ENCODE measurements at regions not wholly inside any gene's neighbourhood (a gene's known extent, or its start where the extent isn't known, plus 50 kb on each side); places are given as distances from the start of the nearest gene placed in this dataset.

DNA sequence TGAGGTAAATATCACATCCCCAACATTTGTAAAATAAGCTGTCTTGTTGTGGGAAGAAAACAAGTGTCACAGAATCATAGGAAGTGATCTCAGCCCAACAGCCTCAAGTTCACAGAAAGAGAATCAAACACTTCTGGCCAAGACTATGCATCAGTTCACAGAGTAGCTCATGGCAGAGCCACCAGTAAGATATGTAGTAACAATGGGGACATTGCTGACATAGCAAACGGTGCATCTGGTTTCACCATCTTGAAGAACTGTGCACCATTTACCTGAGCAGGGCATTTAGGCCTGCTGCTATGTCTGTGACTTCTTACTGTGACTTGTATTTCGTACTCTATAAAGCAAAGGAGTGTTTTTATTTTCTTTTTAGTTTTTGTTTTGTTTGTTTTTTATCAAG, 585.3 kb upstream of the FAT3 start:
- no peaks in the 10 kb centered on the region for H3K27me3 ChIP-seq (ENCODE audit: insufficient read depth, low read depth, severe bottlenecking)
- TF ChIP-seq, protein P1, sequence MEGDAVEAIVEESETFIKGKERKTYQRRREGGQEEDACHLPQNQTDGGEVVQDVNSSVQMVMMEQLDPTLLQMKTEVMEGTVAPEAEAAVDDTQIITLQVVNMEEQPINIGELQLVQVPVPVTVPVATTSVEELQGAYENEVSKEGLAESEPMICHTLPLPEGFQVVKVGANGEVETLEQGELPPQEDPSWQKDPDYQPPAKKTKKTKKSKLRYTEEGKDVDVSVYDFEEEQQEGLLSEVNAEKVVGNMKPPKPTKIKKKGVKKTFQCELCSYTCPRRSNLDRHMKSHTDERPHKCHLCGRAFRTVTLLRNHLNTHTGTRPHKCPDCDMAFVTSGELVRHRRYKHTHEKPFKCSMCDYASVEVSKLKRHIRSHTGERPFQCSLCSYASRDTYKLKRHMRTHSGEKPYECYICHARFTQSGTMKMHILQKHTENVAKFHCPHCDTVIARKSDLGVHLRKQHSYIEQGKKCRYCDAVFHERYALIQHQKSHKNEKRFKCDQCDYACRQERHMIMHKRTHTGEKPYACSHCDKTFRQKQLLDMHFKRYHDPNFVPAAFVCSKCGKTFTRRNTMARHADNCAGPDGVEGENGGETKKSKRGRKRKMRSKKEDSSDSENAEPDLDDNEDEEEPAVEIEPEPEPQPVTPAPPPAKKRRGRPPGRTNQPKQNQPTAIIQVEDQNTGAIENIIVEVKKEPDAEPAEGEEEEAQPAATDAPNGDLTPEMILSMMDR (IDR thresholded peaks at IDR 0.05; ENCODE audit: low read depth, low read length), result no peak
- H3K27ac ChIP-seq, result no peak overlapping the region
- H3K4me3 ChIP-seq (ENCODE audit: low read depth, low read length), result no peak overlapping the region
- no peak for DNase-seq
- H3K36me3 ChIP-seq, result no peaks in the 10 kb centered on the region
- H3K9me3 ChIP-seq (ENCODE audit: severe bottlenecking), result no peaks in the 10 kb centered on the region

GRCh38 chr11:91630916-91631673, 593.5 kb upstream of the FAT3 start:
- H3K36me3 ChIP-seq, result no peaks in the 10 kb centered on the region

GRCh38 chr11:91625495-91625894, 599.1 kb upstream of the FAT3 start:
- Histone ChIP-seq H3K27me3 (ENCODE audit: insufficient read depth, low read depth, severe bottlenecking) (no peaks in the 10 kb centered on the region), H3K4me3 (ENCODE audit: low read depth, low read length) (no peak overlapping the region), H3K36me3 (no peaks in the 10 kb centered on the region), H3K9me3 (ENCODE audit: severe bottlenecking) (no peaks in the 10 kb centered on the region), H3K27ac (no peak overlapping the region)
- DNase-seq, result no peak
- TF ChIP-seq, protein P1 (IDR thresholded peaks at IDR 0.05; ENCODE audit: low read depth, low read length), result no peak

More at GRCh38 chr11:91630916-91631673, 593.5 kb upstream of the FAT3 start:
- H3K27ac ChIP-seq, result no peak overlapping the region
- DNase-seq, result no peak
- H3K9me3 ChIP-seq (ENCODE audit: severe bottlenecking), result no peaks in the 10 kb centered on the region
- TF ChIP-seq, protein P1 (IDR thresholded peaks at IDR 0.05; ENCODE audit: low read depth, low read length), result no peak
- no peak overlapping the region for H3K4me3 ChIP-seq (ENCODE audit: low read depth, low read length)
- no peaks in the 10 kb centered on the region for H3K27me3 ChIP-seq (ENCODE audit: insufficient read depth, low read depth, severe bottlenecking)

DNA sequence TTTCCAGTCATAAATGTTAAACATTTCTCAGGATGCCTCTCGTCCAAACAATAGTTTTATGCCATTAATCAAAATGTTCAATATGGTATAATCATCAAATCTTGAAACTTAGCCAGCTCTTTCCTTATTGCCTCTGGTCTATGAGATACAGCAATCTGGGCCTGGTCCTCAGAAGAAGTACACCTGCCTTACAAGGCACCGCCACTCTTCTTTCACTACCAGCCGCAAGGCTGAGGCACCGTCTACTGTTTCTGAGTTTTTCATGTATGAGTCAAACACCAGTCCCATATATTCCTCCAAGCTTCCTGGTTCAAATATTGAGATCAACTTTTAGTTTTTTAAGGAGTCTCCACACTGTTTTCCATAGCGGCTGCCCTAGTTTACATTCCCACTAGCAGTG, 600.6 kb upstream of the FAT3 start:
- Histone ChIP-seq H3K9me3 (ENCODE audit: severe bottlenecking) (no peaks in the 10 kb centered on the region), H3K27me3 (ENCODE audit: insufficient read depth, low read depth, severe bottlenecking) (no peaks in the 10 kb centered on the region), H3K27ac (no peak overlapping the region), H3K36me3 (no peaks in the 10 kb centered on the region), H3K4me3 (ENCODE audit: low read depth, low read length) (no peak overlapping the region)
- TF ChIP-seq, protein P1 (IDR thresholded peaks at IDR 0.05; ENCODE audit: low read depth, low read length), result no peak
- DNase-seq, result no peak

GRCh38 chr11:91608677-91609076, 615.9 kb upstream of the FAT3 start:
- Histone ChIP-seq H3K36me3 (no peaks in the 10 kb centered on the region), H3K27ac (no peak overlapping the region), H3K4me3 (ENCODE audit: low read depth, low read length) (no peak overlapping the region), H3K27me3 (ENCODE audit: insufficient read depth, low read depth, severe bottlenecking) (no peaks in the 10 kb centered on the region), H3K9me3 (ENCODE audit: severe bottlenecking) (no peaks in the 10 kb centered on the region)
- TF ChIP-seq, protein P1 (IDR thresholded peaks at IDR 0.05; ENCODE audit: low read depth, low read length), result no peak
- no peak for DNase-seq

- Histone ChIP-seq H3K27ac (no peak overlapping the region), H3K4me3 (ENCODE audit: low read depth, low read length) (no peak overlapping the region), H3K36me3 (no peaks in the 10 kb centered on the region), H3K9me3 (ENCODE audit: severe bottlenecking) (no peaks in the 10 kb centered on the region), H3K27me3 (ENCODE audit: insufficient read depth, low read depth, severe bottlenecking) (no peaks in the 10 kb centered on the region)
- TF ChIP-seq, protein P1 (IDR thresholded peaks at IDR 0.05; ENCODE audit: low read depth, low read length), result no peak
- DNase-seq, result no peak
Observed at GRCh38 chr11:91596111-91596510, 628.5 kb upstream of the FAT3 start.

Measured in WERI-Rb-1 (cell line).